Erythroblast (primary cell): ENCODE measurements at regions not wholly inside any gene's neighbourhood (a gene's known extent, or its start where the extent isn't known, plus 50 kb on each side); places are given as distances from the start of the nearest gene placed in this dataset.

Source experiments
- GATA1 ChIP-seq: IDR thresholded peaks from 2 replicates; pipeline ENCODE4 v1.6.1; 2011; ENCODE audit warnings: low read depth, mild to moderate bottlenecking, control low read depth, low read length, moderate library complexity
- POLR2A ChIP-seq: IDR thresholded peaks from 2 replicates; pipeline ENCODE4 v1.6.1; 2011; ENCODE audit warnings: mild to moderate bottlenecking, low read length

- TF ChIP-seq POLR2A (no peak), GATA1 (no peak)
Observed at GRCh38 chr2:40896358-40896757, 444.5 kb upstream of the SLC8A1 start.
